HCT116 (cell line): ENCODE measurements at regions not wholly inside any gene's neighbourhood (a gene's known extent, or its start where the extent isn't known, plus 50 kb on each side); places are given as distances from the start of the nearest gene placed in this dataset.

Experiments
- ATAC-seq: fragments of 200-7000 bp; cut with Tn5 transposase; 2 replicates; pipeline ENCODE4 v1.9.1; 2020; ENCODE audit warnings: mild to moderate bottlenecking, moderate library complexity
- BruUV-seq: library from RNA; stranded (reverse); fragments of 400-500 nt; replicated peaks from 2 replicates; lab custom pipeline; 2021; lab: Mats Ljungman, UMichigan
- CTCF ChIA-PET: fragments of 300-600 bp; sonication (Branson Sonifier 250); formaldehyde crosslinking; loops from one replicate; lab custom pipeline; 2021; ENCODE audit warnings: antibody characterized with exemption; lab: Charles Lee
- POLR2A ChIA-PET: fragments of 300-600, 350-600 bp; sonication (Branson Sonifier 250); formaldehyde crosslinking; loops from one replicate; lab custom pipeline; 2021; ENCODE audit warnings: antibody characterized with exemption; lab: Charles Lee
- RAD21 ChIA-PET, 2 experiments: fragments of 300-600 bp; sonication (Branson Sonifier 250); formaldehyde crosslinking; loops; one replicate each; lab custom pipeline; 2023; ENCODE audit warnings: low total read pairs in 2 of 2; ENCODE audit not compliant: uncharacterized antibody in 2 of 2, unreplicated experiment in 2 of 2, low non-redundant PET in 1 of 2; lab: Charles Lee
- DNase-seq: peaks from one replicate; pipeline ENCODE4 v3.0.0-alpha.2; 2010; ENCODE audit warnings: low read depth, low spot score
- H2AFZ ChIP-seq: fragments of 200-600 bp; shearing (Covaris generic), sonication (generic); 2 replicates; pipeline ENCODE4 v1.6.1; 2017; ENCODE audit warnings: low read depth, mixed run types, mixed read lengths, antibody characterized with exemption, low read length; ENCODE audit not compliant: poor library complexity, severe bottlenecking
- H3K27ac ChIP-seq: 2 replicates; pipeline ENCODE4 v1.5.1; 2012; ENCODE audit warnings: low read depth, low read length
- H3K27me3 ChIP-seq: fragments of 200-600 bp; sonication (generic); 2 replicates; pipeline ENCODE4 v1.6.1; 2016; ENCODE audit warnings: mixed run types, low read length, mixed read lengths; ENCODE audit not compliant: insufficient read depth
- H3K36me3 ChIP-seq, 2 experiments: fragments of 200-500 bp in 1 of 2; fragments of 200-600 bp in 1 of 2; sonication (Bioruptor generic) in 1 of 2; sonication (generic) in 1 of 2; 2 replicates each; pipeline versions ENCODE4 v1.5.1 to v1.6.1; 2014 to 2016; ENCODE audit warnings: low read length in 2 of 2, inconsistent platforms in 1 of 2, mixed read lengths in 1 of 2, mixed run types in 1 of 2; ENCODE audit not compliant: insufficient read depth in 2 of 2, control insufficient read depth in 1 of 2
- H3K4me1 ChIP-seq, 2 experiments: fragments of 200-600 bp in 1 of 2; sonication (generic) in 1 of 2; 2 replicates each; pipeline versions ENCODE4 v1.5.1 to v1.6.1; 2012 to 2017; ENCODE audit warnings: low read length in 2 of 2, inconsistent platforms in 1 of 2, mild to moderate bottlenecking in 1 of 2, mixed read lengths in 1 of 2, mixed run types in 1 of 2, moderate library complexity in 1 of 2; ENCODE audit not compliant: insufficient read depth in 2 of 2, control insufficient read depth in 1 of 2
- H3K4me2 ChIP-seq: fragments of 200-600 bp; sonication (generic); 2 replicates; pipeline ENCODE4 v1.6.1; 2017; ENCODE audit warnings: mixed run types, low read length, mixed read lengths
- H3K4me3 ChIP-seq, 2 experiments: fragments of 200-600 bp in 1 of 2; sonication (generic) in 1 of 2; replicated peaks in 1 of 2; 2 replicates each; pipeline ENCODE4 v1.5.1; 2011 to 2016; ENCODE audit warnings: low read length in 2 of 2, control low read depth in 1 of 2, low read depth in 1 of 2, mild to moderate bottlenecking in 1 of 2, mixed read lengths in 1 of 2, mixed run types in 1 of 2
- H3K79me2 ChIP-seq: fragments of 200-600 bp; sonication (generic); 2 replicates; pipeline ENCODE4 v1.6.1; 2017; ENCODE audit warnings: mild to moderate bottlenecking, mixed run types, low read length, moderate library complexity, mixed read lengths; ENCODE audit not compliant: insufficient read depth
- H3K9ac ChIP-seq: fragments of 200-600 bp; sonication (generic); 2 replicates; pipeline ENCODE4 v1.6.1; 2016; ENCODE audit warnings: low read length, mixed read lengths
- H3K9me2 ChIP-seq: fragments of 200-600 bp; sonication (generic), shearing (Covaris generic); 2 replicates; pipeline ENCODE4 v1.6.1; 2017; ENCODE audit warnings: mixed run types, mild to moderate bottlenecking, moderate library complexity; ENCODE audit not compliant: insufficient read depth
- H3K9me3 ChIP-seq, 2 experiments: fragments of 200-500 bp in 1 of 2; fragments of 200-600 bp in 1 of 2; sonication (Bioruptor generic) in 1 of 2; sonication (generic) in 1 of 2; 2 replicates each; pipeline ENCODE4 v1.6.1; 2014 to 2017; ENCODE audit warnings: low read length in 2 of 2, mixed read lengths in 2 of 2, inconsistent platforms in 1 of 2, low read depth in 1 of 2, mild to moderate bottlenecking in 1 of 2, mixed run types in 1 of 2, moderate library complexity in 1 of 2; ENCODE audit not compliant: control insufficient read depth in 1 of 2, insufficient read depth in 1 of 2
- H4K20me1 ChIP-seq: fragments of 200-600 bp; sonication (generic), shearing (Covaris generic); 2 replicates; pipeline ENCODE4 v1.6.1; 2017; ENCODE audit warnings: mixed run types, mild to moderate bottlenecking, moderate library complexity; ENCODE audit not compliant: insufficient read depth
- ATF3 ChIP-seq: IDR thresholded peaks from 2 replicates; pipeline ENCODE4 v1.6.1; 2012
- CBX3 ChIP-seq: IDR thresholded peaks from 2 replicates; pipeline ENCODE4 v1.6.1; 2012; ENCODE audit warnings: low read depth
- EGR1 ChIP-seq: IDR thresholded peaks from 2 replicates; pipeline ENCODE4 v1.6.1; 2012; ENCODE audit warnings: low read depth
- EZH2 ChIP-seq: fragments of 200-600 bp; sonication (generic); IDR thresholded peaks from 2 replicates; pipeline ENCODE4 v1.6.1; 2017; ENCODE audit warnings: antibody characterized with exemption, mixed run types
- MAX ChIP-seq: IDR thresholded peaks from 2 replicates; pipeline ENCODE4 v1.6.1; 2012
- POLR2A ChIP-seq: IDR thresholded peaks from 2 replicates; pipeline ENCODE4 v1.7.0; 2011; ENCODE audit warnings: borderline replicate concordance; ENCODE audit not compliant: insufficient read depth, insufficient read length; ENCODE audit errors: extremely low read depth
- SIN3A ChIP-seq: IDR thresholded peaks from 2 replicates; pipeline ENCODE4 v1.6.1; 2012; ENCODE audit warnings: low read depth
- TCF7L2 ChIP-seq: IDR thresholded peaks from 2 replicates; pipeline ENCODE4 v1.7.0; 2011; ENCODE audit warnings: borderline replicate concordance, inconsistent platforms; ENCODE audit not compliant: insufficient read depth, insufficient read length; ENCODE audit errors: extremely low read depth
- YY1 ChIP-seq: IDR thresholded peaks from 2 replicates; pipeline ENCODE4 v1.6.1; 2011; ENCODE audit warnings: low read length, low read depth, moderate library complexity, mild to moderate bottlenecking; ENCODE audit not compliant: insufficient replicate concordance; ENCODE audit errors: extremely low read depth
- ZNF274 ChIP-seq: fragments of 200-500 bp; sonication (Bioruptor generic); IDR thresholded peaks from 2 replicates; pipeline ENCODE4 v1.6.1; 2014; ENCODE audit warnings: mild to moderate bottlenecking, low read depth, low read length, inconsistent platforms
- intact Hi-C: fragments of 100-400 bp; cut with micrococcal nuclease; formaldehyde crosslinking; loops from 2 replicates; pipeline ENCODE4 v1.10.0; 2022
- TF ChIP-seq, protein P1 (sequence below), 3 experiments: fragments of 200-600 bp in 1 of 3; sonication (generic) in 1 of 3; IDR thresholded peaks in 2 of 3; conservative IDR thresholded peaks in 1 of 3; 2 replicates each; pipeline ENCODE4 v1.5.1; 2012 to 2017; ENCODE audit warnings: low read depth in 2 of 3, low read length in 2 of 3, antibody characterized with exemption in 1 of 3, borderline replicate concordance in 1 of 3, control low read depth in 1 of 3, mild to moderate bottlenecking in 1 of 3, mixed read lengths in 1 of 3, mixed run types in 1 of 3, moderate library complexity in 1 of 3; ENCODE audit not compliant: insufficient read depth in 1 of 3

- ATAC-seq (no peak), DNase-seq (no peak)
- no TSS peak for BruUV-seq
- Histone ChIP-seq H3K79me2 (no peaks in the 10 kb centered on the region), H3K4me3 (no peak overlapping the region), H3K9ac (no peak overlapping the region), H3K4me1 (no peaks in the 10 kb centered on the region), H2AFZ (no peak overlapping the region), H3K36me3 (no peaks in the 10 kb centered on the region), H3K9me3 (no peaks in the 10 kb centered on the region), H4K20me1 (no peaks in the 10 kb centered on the region), H3K9me2 (no peaks in the 10 kb centered on the region), H3K27ac (no peak overlapping the region), H3K4me2 (no peak overlapping the region), H3K27me3 (peaks cover 65% of the 10 kb centered on the region)
- CTCF ChIA-PET: no interaction called here
- TF ChIP-seq EZH2: no peak
- TF ChIP-seq SIN3A: no peak
- TF ChIP-seq, protein P1, sequence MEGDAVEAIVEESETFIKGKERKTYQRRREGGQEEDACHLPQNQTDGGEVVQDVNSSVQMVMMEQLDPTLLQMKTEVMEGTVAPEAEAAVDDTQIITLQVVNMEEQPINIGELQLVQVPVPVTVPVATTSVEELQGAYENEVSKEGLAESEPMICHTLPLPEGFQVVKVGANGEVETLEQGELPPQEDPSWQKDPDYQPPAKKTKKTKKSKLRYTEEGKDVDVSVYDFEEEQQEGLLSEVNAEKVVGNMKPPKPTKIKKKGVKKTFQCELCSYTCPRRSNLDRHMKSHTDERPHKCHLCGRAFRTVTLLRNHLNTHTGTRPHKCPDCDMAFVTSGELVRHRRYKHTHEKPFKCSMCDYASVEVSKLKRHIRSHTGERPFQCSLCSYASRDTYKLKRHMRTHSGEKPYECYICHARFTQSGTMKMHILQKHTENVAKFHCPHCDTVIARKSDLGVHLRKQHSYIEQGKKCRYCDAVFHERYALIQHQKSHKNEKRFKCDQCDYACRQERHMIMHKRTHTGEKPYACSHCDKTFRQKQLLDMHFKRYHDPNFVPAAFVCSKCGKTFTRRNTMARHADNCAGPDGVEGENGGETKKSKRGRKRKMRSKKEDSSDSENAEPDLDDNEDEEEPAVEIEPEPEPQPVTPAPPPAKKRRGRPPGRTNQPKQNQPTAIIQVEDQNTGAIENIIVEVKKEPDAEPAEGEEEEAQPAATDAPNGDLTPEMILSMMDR (IDR thresholded peaks at IDR 0.05 in 2 of 3, conservative IDR thresholded peaks at IDR 0.05 in 1 of 3; ENCODE audit: borderline replicate concordance in 1 of 3, insufficient read depth in 1 of 3, low read depth in 2 of 3, low read length in 2 of 3): no peak
- TF ChIP-seq EGR1: no peak
- TF ChIP-seq ATF3: no peak
- TF ChIP-seq ZNF274: no peak
- TF ChIP-seq MAX: no peak
- no peak for TF ChIP-seq CBX3
- TF ChIP-seq YY1: no peak
- no peak for TF ChIP-seq TCF7L2
- TF ChIP-seq POLR2A: no peak
- intact Hi-C loops: no loop called here
- POLR2A ChIA-PET: no interaction called here
- RAD21 ChIA-PET: no interaction called here
Observed at GRCh38 chr22:26846076-26846475, 188.7 kb downstream of the MIAT start.
